Amygdala (tissue), 56 donors: ENCODE measurements at regions not wholly inside any gene's neighbourhood (a gene's known extent, or its start where the extent isn't known, plus 50 kb on each side); places are given as distances from the start of the nearest gene placed in this dataset.
"Not testable (repeated sequence)": the region's sequence is repeated elsewhere in the genome, so short reads cannot be mapped to it uniquely, and the experiment has no call there.

ENCODE experiments used
- DNase-seq, 56 donors: peaks; one replicate each; lab custom pipeline; 2025; lab: John Stamatoyannopoulos, UW

DNA sequence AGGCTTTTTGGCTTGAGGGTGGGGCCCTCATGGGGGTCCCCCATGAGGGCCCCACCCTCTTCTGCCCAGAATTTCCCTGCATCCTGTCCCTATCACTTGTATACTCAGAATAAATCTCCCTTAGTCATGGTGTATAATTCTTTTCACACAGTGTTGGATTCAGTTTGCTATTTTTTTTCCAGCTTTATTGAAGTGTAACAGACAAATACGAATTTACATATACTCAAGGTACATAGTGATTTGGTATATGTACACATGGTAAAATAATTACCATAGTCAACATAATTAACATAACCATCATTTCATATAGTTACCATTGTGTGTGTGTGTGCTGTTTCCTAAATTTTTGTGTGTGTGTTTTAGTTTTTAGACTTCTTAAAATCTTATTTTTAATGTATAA, 289.4 kb downstream of the CNTNAP3B start:
- DNase-seq = not testable (repeated sequence)

DNA sequence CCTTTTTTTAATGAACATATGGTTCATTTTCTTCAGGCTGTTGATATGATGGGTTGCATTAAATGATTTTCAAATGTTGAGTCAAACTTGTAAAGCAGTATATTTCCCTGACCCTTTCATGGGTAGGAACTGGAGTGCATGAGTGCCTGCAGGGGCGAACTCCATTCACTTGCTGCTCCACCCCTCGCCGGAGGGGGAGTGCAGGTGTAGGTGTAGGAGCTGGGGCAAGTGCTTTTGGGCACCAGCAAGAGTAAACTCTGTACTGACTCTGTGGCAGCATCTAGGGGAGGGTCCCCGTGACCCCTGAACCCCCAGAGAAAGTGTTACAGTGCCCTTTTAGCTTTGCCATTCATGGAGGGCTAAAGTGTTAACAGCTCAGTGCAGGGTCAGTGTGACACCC, 290.3 kb downstream of the CNTNAP3B start:
- DNase-seq = not testable (repeated sequence)

DNA sequence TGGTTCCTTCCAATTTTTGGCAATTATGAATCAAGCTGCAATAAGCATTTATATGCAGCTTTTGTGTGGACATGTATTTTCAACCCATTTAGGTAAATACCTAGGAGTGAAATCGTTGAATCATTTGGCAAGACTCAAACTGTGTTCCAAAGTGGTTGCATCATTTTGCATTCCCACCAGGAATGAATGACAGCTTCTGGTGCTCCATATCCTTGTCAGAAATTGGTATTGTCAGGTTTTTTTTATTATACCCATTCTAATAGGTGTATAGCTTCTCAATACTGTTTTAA, 290.7 kb downstream of the CNTNAP3B start:
- DNase-seq = not testable (repeated sequence)

DNA sequence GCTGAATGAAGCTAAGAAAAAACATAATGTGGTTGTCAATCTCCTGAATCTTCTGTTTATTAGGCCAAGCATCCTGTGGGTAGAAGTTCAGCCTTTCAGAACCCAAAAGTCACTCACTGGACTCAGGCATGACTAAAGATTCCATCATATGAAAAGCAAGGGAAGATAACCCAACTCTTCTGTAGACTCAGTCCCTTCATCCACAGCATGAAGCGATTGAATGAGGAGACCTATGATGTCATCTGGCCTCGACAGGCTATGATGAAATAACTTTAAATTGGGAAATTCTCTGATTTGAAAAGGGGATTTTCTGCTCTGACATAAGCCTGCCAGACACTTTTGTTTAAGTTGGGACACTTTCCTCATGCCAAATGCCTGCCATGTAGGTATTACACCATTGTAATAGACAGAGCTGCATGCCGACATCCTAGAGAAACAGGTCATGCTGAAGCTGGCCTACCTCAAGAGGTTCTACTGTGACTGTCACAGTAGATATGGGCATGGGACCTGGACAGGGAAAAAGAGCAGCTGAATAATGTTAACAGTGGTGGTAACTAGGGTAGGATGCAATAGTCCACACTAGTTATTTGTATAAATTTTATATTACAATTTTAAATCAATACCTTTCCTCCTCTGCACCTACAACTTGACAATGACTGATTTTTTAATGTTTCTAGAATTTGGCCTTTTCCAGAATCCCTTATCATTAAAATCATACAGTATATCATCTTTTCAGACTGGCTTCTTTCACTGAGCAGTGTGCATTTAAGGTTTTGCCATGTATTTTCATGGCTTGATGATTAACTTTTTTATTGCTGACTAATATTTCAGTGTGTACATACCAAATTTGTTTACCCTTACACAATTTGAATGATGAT, 291.3 kb downstream of the CNTNAP3B start:
- not testable (repeated sequence) for DNase-seq

DNA sequence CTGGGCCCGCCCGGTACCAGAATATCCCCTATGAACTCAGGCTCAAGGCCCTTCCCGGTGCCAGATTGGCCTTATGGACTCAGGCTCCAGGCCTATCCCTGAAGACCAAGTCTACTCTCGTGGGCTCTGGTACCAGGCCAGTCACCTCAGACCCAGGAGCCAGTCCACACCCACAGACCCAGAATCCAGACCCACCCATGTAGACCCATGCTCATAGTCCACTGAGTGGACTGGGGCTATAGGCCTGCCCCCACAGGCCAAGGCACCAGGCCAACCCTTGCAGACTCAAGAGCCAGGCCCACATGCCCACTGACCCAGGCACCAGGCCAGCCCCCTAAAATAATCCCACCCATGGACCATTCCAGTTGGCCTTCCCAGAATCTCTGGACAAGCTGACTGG, 296.1 kb downstream of the CNTNAP3B start:
- DNase-seq = not testable (repeated sequence)

DNA sequence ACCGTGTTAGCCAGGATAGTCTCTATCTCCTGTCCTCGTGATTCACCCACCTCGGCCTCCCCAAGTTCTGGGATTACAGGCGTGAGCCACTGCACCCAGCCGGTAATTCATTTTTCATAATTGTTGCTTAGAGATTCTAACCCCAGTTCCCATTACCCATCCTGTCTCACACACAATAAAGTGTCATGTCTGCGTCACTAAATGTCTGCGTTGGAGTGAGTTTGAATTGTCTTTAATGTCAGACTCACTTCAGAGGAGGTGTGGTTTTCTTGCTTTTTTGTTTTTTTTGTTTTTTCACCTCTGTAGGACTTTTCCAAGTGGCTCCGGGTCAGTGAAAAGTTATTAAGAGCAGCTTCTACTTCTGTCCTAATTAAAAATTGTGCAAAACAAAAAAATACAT, 304.5 kb downstream of the CNTNAP3B start:
- DNase-seq = not testable (repeated sequence)

DNA sequence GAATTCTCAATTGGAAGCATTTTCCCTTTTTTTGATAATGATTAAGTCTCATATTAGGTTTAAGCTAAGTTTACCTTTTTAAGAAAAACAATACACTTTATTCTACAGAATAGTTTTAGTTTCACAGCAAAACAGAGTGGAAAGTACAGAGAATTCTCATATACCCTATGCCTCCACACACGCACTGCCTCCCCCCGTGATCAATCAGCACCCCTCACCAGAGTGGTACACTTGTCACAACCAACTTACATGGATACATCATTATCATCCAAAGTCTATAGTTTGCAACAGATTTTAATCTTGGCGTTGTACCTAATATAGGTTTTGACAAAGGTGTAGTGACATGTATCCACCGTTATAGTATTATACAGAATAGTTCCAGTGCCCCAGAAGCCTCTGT, 326.5 kb downstream of the CNTNAP3B start:
- DNase-seq = not testable (repeated sequence)

DNA sequence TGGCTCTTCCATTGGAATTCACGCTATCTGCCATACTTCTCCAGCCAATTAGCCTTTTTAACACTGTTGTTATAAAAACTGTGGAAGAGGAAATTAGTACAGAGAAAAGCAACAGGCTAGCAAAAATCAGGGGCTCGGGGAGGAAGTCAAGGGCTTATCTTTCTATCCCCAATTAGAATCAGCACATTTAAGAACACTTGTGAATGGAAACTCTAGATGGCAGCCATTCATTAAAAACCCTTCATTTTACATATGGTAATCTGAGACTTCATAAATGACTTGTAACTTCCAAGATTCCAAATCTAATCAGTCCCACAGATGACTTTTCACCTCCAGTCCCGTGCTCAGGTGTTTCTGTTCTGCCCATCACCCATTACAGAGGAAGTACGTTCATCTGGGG, 330.5 kb downstream of the CNTNAP3B start:
- DNase-seq = not testable (repeated sequence)

DNA sequence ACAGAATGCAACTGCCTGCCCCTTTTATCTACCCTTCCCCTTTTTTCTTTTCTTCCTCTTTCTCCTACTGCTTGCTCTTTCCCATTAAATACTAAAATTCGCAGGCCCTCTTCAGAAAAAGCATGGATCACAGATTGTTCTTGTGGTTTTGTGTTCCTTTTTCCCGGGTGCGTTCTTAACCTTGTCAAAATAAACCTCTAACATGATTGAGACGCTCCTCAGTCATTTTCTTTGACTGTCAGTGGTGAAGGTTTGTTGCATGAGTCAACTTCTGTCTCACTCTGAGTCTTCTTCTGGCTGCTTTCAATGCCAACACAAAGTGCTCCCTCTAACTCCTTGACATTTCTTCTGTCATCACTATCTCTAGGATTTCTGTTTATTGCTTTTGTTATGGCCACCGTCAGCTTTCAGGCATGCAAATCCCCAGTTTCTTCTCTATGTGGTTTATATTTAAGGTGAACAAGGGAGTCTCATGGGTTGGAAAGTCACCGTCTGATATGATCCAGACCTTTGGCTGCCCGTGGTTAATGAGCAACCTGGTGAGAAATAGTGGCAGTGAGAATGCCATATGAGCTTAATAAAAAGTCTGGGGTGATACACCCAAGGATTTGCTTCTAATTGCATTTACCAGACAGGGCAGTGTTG, 338.4 kb downstream of the CNTNAP3B start:
- DNase-seq = not testable (repeated sequence)

DNA sequence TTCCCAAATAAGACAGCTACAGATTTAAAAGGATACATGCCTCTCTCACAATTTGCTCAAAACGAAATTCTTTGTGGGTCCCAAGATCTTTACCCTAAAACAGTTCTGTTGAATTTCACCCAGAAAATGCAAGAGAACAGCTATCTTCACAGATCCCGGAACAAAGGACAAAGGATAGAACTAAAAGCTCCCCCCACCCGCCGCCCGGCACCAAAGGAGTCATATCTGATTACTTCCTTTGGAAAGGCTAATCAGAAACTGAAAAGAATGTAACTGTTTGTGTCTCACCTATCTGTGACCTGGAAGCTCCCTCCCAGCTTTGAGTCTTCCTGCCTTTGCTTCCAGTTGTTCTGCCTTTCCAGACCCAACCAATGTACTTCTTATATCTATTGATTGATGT, 339.2 kb downstream of the CNTNAP3B start:
- DNase-seq = not testable (repeated sequence)

DNA sequence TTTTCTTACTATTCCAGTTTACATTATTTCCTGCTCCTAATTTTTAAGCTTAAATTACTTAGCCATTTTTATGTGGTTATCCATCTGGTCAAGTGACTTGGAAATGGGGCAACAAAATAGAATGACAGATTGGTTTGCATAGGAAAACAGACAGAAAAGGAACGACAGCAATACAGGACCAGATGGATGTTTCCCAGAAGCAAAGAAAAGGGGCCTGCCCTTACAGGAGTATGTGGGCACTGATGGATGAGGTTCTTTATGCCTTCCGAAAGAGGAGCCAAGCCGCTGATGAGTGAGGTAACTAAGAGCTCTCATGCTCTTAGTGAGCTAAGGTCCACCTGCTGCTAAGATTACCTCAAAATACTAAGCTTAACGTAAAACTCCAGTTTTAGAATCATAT, 339.8 kb downstream of the CNTNAP3B start:
- not testable (repeated sequence) for DNase-seq

DNA sequence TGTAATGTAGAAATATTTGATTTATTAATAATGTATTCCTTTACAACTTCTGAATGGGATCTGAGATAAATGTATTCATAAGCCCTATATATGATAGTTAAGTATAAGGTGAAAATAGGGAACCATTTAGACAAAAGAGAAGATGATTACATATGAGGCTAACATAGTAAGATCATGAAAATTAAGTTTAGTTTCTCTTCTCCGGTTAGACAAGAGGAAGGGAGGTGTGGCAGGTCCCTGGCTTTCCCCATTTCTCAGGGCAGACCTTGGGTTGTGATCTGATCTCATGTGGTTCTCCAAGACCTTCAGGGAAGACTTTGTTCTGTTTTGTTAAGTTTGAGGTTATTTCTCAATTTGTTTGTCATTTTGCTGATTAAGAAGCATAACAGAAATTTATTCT, 341.3 kb downstream of the CNTNAP3B start:
- not testable (repeated sequence) for DNase-seq

DNA sequence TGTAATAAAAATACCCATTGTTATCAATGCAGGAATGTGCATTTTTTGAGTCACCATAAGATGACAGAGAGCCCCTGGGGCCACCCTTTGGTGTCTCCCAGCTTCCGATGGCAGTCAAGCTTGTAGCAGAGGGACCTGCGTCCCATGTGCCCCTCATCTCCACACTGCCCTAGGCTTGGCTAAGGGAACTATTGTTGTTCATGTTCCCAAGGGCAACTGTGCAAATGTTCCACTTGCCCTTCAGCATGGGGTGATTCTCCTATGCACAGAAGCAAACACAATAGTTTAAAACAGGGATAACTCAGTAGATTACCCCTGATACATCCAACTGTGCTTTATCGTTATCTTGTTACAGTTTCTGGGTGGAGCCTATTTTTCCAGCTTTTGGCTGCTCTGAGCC, 342.0 kb downstream of the CNTNAP3B start:
- DNase-seq = not testable (repeated sequence)

DNA sequence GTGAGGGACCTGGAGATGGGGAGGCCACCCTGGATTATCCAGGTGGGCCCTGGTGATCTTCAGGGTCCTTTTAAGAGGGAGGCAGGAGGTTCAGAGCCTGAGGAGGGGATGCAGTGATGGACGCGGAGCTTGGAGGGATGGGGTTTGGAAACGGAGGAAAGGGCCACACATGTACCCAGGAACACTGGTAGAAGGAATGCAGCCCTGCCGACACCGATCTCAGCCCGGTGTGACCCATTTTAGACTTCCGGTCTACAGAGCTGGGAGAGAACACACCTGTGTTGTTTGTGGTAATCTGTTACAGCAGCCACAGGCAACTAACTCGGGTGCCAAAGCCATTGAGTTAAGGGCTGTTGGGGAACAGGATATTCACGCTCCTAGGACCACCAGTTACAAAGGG, 345.2 kb downstream of the CNTNAP3B start:
- not testable (repeated sequence) for DNase-seq

DNA sequence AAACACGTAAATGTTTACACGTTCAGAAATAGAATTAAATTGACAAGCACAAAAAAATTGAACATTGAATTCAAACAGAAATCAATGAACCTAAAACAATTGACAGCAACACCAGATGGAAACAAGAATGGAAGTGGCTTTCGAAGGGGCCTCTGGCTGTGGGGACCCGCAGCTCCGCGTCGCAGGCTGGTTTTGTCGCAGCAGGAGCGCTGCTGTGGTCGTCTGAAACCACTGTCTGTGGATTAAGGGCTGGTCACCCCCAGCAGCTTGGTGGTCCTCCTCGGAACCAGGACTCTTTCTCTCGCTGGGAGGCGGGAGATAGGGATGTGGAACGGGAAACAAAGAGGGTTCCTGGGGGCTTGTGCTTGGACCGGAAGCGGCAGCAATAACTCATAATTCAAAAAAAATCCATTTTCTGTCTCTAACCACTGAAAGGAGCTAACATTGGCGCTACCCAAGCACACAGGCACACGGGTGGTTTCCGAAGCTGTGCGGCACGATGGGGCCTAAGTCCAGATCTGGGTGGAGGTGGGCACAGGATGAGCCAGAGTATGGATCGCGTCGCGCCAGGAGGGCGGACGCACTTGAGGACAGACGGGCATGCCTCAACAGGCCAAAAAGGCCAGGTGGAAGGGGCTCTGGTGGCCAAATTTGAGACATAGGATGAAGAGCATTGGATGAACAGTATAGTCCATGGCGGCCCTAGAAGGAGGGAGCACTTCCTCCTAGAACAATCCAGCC, 346.0 kb downstream of the CNTNAP3B start:
- DNase-seq = not testable (repeated sequence)

DNA sequence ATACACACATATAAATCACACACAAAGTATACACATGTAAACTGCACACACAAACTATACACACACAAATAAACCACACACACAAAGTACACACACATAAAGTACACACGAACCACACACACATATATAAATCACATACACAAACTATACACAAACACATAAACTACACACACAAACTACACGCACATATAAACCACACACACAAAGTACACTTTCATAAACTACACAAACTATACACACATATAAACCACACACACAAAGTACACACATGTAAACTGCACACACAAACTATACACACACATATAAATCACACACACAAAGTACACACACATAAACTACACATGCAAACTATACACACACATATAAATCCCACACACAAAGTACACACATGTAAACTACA, 347.3 kb downstream of the CNTNAP3B start:
- DNase-seq = not testable (repeated sequence)

DNA sequence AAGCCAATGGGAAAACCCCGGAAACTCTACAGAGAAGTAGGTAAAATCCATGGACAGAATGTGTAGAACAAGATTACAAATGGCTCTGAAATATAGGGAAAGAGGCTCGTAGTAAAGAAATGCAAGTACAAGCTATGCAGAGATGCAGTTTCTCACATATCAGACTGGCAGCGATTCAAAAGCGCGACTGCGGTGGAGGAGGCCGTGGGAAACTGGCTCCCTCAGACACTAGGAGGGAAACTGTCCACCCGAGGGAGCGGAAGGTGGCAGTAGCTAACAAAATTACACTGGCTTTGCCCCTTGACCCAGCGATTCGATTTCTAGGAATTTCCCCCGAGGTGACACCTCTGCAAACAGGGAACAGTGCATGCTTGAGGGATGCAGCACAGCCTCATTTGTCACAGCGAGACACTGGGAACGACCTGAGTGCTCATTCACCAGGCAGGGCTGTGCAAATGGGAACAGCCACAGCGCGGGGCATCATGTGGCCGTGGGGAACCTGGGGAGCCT, 349.3 kb downstream of the CNTNAP3B start:
- not testable (repeated sequence) for DNase-seq

DNA sequence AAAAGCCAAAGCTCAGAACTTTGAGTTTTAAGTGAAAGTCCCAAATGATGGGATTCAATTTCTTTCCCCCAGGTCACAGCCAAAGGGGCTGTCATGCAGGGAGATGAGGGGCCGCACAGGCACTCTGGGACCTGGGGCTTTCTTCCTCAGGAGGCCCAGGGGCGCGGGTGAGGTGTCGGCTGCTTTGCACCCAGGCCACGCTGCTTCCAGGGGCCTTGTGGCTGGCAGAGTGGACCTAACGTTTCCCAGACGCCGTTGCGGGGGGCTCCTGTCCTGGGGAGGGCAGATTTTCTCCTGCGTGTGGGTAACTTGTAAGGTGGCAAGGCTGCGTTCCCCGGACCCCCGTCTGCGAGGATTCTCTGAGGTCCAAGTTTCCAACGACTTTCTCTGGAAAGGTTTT, 350.0 kb downstream of the CNTNAP3B start:
- not testable (repeated sequence) for DNase-seq

DNA sequence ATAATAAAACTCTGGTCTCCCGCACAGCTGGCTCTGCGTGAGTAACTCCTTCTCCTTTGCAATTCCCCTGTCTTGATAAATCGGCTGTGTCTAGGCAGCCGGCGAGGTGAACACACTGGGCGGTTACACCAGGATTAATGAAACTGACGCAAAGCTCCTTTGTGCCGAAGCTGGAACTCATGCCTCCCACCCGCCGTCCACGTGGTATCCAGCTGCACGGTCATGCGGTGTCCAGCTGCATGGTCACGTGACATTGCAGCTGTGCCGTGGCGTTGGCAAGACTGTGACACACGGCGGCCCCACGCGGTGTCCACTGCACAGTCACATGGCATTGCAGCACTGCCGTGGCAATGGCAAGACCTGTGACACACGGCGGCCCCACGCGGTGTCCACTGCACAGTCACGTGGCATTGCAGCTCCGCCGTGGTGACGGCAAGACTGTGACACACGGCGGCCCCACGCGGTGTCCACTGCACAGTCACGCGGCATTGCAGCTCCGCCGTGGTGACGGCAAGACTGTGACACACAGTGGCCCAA, 350.6 kb downstream of the CNTNAP3B start:
- not testable (repeated sequence) for DNase-seq

DNA sequence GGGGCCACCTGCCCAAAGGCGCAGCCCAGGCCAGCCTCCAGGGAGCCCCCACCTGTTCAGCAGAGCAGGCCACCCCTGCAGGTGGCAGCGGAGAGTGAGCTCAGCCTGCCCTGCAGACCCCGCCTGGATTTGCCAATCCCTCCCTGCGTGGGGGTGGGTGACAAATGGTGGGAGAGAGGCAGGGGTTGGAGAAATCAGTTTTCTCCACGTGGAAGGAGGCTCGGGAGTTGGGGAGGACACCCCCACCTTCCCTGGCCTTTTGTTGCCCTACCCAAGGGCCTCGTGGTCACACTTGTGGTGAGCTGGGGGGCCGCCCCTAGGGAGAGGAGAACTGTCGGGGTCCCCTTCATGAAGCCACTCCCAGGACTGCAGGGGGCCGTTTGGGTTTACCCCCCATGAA, 351.7 kb downstream of the CNTNAP3B start:
- not testable (repeated sequence) for DNase-seq

DNA sequence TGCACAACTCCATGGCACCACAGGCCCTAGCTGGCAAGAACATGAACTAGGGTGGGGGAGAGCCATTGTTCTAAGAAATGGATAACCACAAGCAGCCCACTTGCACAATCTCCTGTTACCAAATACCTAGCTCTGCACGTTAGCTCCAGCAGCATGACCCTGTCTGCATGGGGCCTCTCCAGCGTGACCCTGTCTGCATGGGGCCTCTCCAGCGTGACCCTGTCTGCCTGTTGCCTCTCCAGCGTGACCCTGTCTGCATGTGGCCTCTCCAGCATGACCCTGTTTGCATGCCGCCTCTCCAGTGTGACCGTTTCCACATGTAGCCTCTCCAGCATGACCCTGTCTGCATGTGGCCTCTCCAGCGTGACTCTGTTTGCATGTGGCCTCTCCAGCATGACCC, 356.7 kb downstream of the CNTNAP3B start:
- DNase-seq = not testable (repeated sequence)
